ENCODE measurements at regions not wholly inside any gene's neighbourhood (a gene's known extent, or its start where the extent isn't known, plus 50 kb on each side); places are given as distances from the start of the nearest gene placed in this dataset.

DNA sequence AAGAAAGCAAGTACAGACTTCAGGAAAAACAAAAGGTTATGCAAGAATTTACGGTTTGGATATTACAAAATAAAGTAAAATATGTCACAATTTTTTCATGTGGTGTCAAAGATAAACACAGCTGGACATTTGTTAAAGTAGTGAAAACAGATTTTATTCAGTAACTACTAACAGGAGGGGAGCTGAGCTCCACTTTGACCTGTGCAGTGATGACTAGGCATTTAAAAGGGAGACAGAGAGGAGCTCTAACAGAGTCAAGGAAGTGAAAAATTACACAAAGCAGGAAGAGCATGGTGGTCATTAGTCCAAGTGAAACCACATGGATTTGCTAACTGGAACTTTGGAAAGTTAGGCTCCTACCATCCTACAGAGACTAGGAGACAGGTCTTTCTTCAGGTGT, 263.6 kb upstream of the PCSK5 start:
- dilution Hi-C loops (cut with MboI; ENCODE audit: extremely low pct_ligation_motif_present, low sequenced_read_pairs): no loop called here
- H3K4me2 ChIP-seq (ENCODE audit: insufficient read depth, low read length): no peak overlapping the region

GRCh38 chr9:75628952-75629351, 261.5 kb upstream of the PCSK5 start:
- TF ChIP-seq, protein P1, sequence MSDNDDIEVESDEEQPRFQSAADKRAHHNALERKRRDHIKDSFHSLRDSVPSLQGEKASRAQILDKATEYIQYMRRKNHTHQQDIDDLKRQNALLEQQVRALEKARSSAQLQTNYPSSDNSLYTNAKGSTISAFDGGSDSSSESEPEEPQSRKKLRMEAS (IDR thresholded peaks at IDR 0.05; ENCODE audit: insufficient read depth, insufficient read length): no peak
- TF ChIP-seq POLR2A (IDR thresholded peaks at IDR 0.05; ENCODE audit: low read depth, low read length): no peak
- no peak for TF ChIP-seq CTCF (IDR thresholded peaks at IDR 0.05; ENCODE audit: extremely low read depth in 1 of 2, insufficient read depth in 1 of 2, low read depth in 1 of 2, low read length in 2 of 2)
- no peak for TF ChIP-seq POLR2AphosphoS5 (IDR thresholded peaks at IDR 0.05; ENCODE audit: insufficient read depth, low read depth, low read length)
- TF ChIP-seq GATA2 (IDR thresholded peaks at IDR 0.05; ENCODE audit: insufficient read depth, insufficient read length, low read depth, low read length): no peak
- TF ChIP-seq FOS (IDR thresholded peaks at IDR 0.05; ENCODE audit: borderline replicate concordance, insufficient read depth, low read length): no peak
- TF ChIP-seq EZH2 (IDR thresholded peaks at IDR 0.05; ENCODE audit: borderline replicate concordance, low read depth, low read length, severe bottlenecking): no peak
- no peak for TF ChIP-seq JUN (IDR thresholded peaks at IDR 0.05; ENCODE audit: borderline replicate concordance, insufficient read depth, insufficient read length, low read depth)
- no peak for TF ChIP-seq MYC (IDR thresholded peaks at IDR 0.05; ENCODE audit: low read depth, low read length)
- Histone ChIP-seq H3K4me3 (replicated peaks in 1 of 3; ENCODE audit: insufficient read depth in 1 of 3, low read depth in 1 of 3, low read length in 3 of 3) (no peak overlapping the region), H3K36me3 (ENCODE audit: control insufficient read depth in 2 of 2, extremely low read depth in 1 of 2, insufficient read depth in 2 of 2, low read length in 2 of 2) (no peaks in the 10 kb centered on the region), H3K27me3 (ENCODE audit: control insufficient read depth in 2 of 2, insufficient read depth in 2 of 2, low read length in 2 of 2) (no peaks in the 10 kb centered on the region), H3K9me3 (replicated peaks; ENCODE audit: control insufficient read depth, insufficient read depth, low read length) (no peaks in the 10 kb centered on the region), H3K4me1 (ENCODE audit: control insufficient read depth, extremely low read depth, insufficient read depth, low read length) (no peaks in the 10 kb centered on the region), H2AFZ (ENCODE audit: low read depth, low read length) (no peak overlapping the region), H3K4me2 (ENCODE audit: insufficient read depth, low read length) (no peak overlapping the region), H4K20me1 (replicated peaks; ENCODE audit: control insufficient read depth, extremely low read depth, insufficient read depth, low read length) (no peaks in the 10 kb centered on the region), H3K79me2 (ENCODE audit: control insufficient read depth, insufficient read depth, low read length) (no peaks in the 10 kb centered on the region), H3K9ac (replicated peaks; ENCODE audit: extremely low read depth, insufficient read depth, low read length) (no peak overlapping the region), H3K27ac (ENCODE audit: insufficient read depth, low read depth, low read length) (no peak overlapping the region), H3K9me1 (replicated peaks; ENCODE audit: control insufficient read depth, extremely low read depth, insufficient read depth, low read length) (no peaks in the 10 kb centered on the region)
- BruUV-seq (replicated peaks): no TSS peak
- dilution Hi-C loops (cut with MboI; ENCODE audit: extremely low pct_ligation_motif_present, low sequenced_read_pairs): no loop called here
- FAIRE-seq (no peak), DNase-seq (ENCODE audit: low read depth, low spot score) (no peak)
- intact Hi-C loops (cut with micrococcal nuclease): no loop called here
- ChIA-PET POLR2A (no interaction called here), CTCF (no interaction called here)

More for the DNA sequence above, 263.6 kb upstream of the PCSK5 start:
- ChIA-PET CTCF (no interaction called here), POLR2A (no interaction called here)
- DNase-seq (ENCODE audit: low read depth, low spot score) (no peak), FAIRE-seq (no peak)
- Histone ChIP-seq H3K27me3 (ENCODE audit: control insufficient read depth in 2 of 2, insufficient read depth in 2 of 2, low read length in 2 of 2) (no peaks in the 10 kb centered on the region), H3K9me1 (replicated peaks; ENCODE audit: control insufficient read depth, extremely low read depth, insufficient read depth, low read length) (no peaks in the 10 kb centered on the region), H3K79me2 (ENCODE audit: control insufficient read depth, insufficient read depth, low read length) (no peaks in the 10 kb centered on the region), H3K27ac (ENCODE audit: insufficient read depth, low read depth, low read length) (no peak overlapping the region), H4K20me1 (replicated peaks; ENCODE audit: control insufficient read depth, extremely low read depth, insufficient read depth, low read length) (no peaks in the 10 kb centered on the region), H3K4me1 (ENCODE audit: control insufficient read depth, extremely low read depth, insufficient read depth, low read length) (no peaks in the 10 kb centered on the region), H3K9me3 (replicated peaks; ENCODE audit: control insufficient read depth, insufficient read depth, low read length) (no peaks in the 10 kb centered on the region), H3K9ac (replicated peaks; ENCODE audit: extremely low read depth, insufficient read depth, low read length) (no peak overlapping the region), H3K4me3 (replicated peaks in 1 of 3; ENCODE audit: insufficient read depth in 1 of 3, low read depth in 1 of 3, low read length in 3 of 3) (no peak overlapping the region), H2AFZ (ENCODE audit: low read depth, low read length) (no peak overlapping the region), H3K36me3 (ENCODE audit: control insufficient read depth in 2 of 2, extremely low read depth in 1 of 2, insufficient read depth in 2 of 2, low read length in 2 of 2) (no peaks in the 10 kb centered on the region)
- intact Hi-C loops (cut with micrococcal nuclease): no loop called here
- BruUV-seq (replicated peaks): no TSS peak
- TF ChIP-seq POLR2A (IDR thresholded peaks at IDR 0.05; ENCODE audit: low read depth, low read length) (no peak), FOS (IDR thresholded peaks at IDR 0.05; ENCODE audit: borderline replicate concordance, insufficient read depth, low read length) (no peak)
